GM12878 (cell line): ENCODE measurements at regions not wholly inside any gene's neighbourhood (a gene's known extent, or its start where the extent isn't known, plus 50 kb on each side); places are given as distances from the start of the nearest gene placed in this dataset.

Experiments used
- ATAC-seq: fragments of 200-7000 bp; cut with Tn5 transposase; 3 replicates; pipeline ENCODE4 v1.9.1; 2020; ENCODE audit warnings: mild to moderate bottlenecking, moderate library complexity
- BruUV-seq: library from RNA; stranded (reverse); fragments of 400-500 nt; replicated peaks from 2 replicates; lab custom pipeline; 2021; lab: Mats Ljungman, UMichigan
- CTCF ChIA-PET: fragments of 300-600 bp; sonication (Branson Sonifier 250); formaldehyde crosslinking; extraction: SDS; loops from one replicate; lab custom pipeline; 2021; ENCODE audit warnings: inconsistent platforms; lab: Yijun Ruan, JAX
- POLR2A ChIA-PET: fragments of 350-600 bp; formaldehyde crosslinking; extraction: SDS; loops from one replicate; lab custom pipeline; 2021; ENCODE audit warnings: inconsistent platforms; lab: Charles Lee
- RAD21 ChIA-PET: fragments of 300-600 bp; sonication (Branson Sonifier 250); formaldehyde crosslinking; loops from one replicate; lab custom pipeline; 2023; ENCODE audit warnings: antibody characterized with exemption; ENCODE audit not compliant: unreplicated experiment; lab: Charles Lee
- SMC1A ChIA-PET: fragments of 300-600 bp; sonication (Branson Sonifier 250); formaldehyde crosslinking; loops from one replicate; lab custom pipeline; 2023; ENCODE audit not compliant: unreplicated experiment, uncharacterized antibody; lab: Charles Lee
- DNase-seq: peaks from one replicate; pipeline ENCODE4 v3.0.0-alpha.2; 2011; ENCODE audit warnings: low read depth, low spot score
- FAIRE-seq: peaks from 3 replicates; lab custom pipeline; 2011; peaks lifted over from hg19 to GRCh38; lab: Jason Lieb, UNC
- H2AFZ ChIP-seq: 2 replicates; pipeline ENCODE4 v1.6.0; 2011; ENCODE audit warnings: low read depth, low read length, control low read depth; ENCODE audit not compliant: control insufficient read depth
- H3K27ac ChIP-seq: 2 replicates; pipeline ENCODE4 v1.5.1; 2011; ENCODE audit warnings: control low read depth; ENCODE audit not compliant: control insufficient read depth, insufficient read depth
- H3K27me3 ChIP-seq, 2 experiments: replicated peaks in 1 of 2; 2 replicates each; pipeline versions ENCODE4 v1.6.0 to v1.6.1; 2011; ENCODE audit warnings: low read length in 1 of 2; ENCODE audit not compliant: control insufficient read depth in 2 of 2, insufficient read depth in 2 of 2
- H3K36me3 ChIP-seq, 2 experiments: 2 replicates each; pipeline ENCODE4 v1.5.1; 2011; ENCODE audit warnings: low read length in 1 of 2; ENCODE audit not compliant: control insufficient read depth in 2 of 2, insufficient read depth in 2 of 2
- H3K4me1 ChIP-seq: 2 replicates; pipeline ENCODE4 v1.6.1; 2011; ENCODE audit warnings: mild to moderate bottlenecking, low read length, moderate library complexity, mixed read lengths; ENCODE audit not compliant: control insufficient read depth, insufficient read depth
- H3K4me2 ChIP-seq: 2 replicates; pipeline ENCODE4 v1.6.0; 2011; ENCODE audit warnings: control low read depth; ENCODE audit not compliant: control insufficient read depth, insufficient read depth
- H3K4me3 ChIP-seq: fragments of 200-600 bp; sonication (generic); 2 replicates; pipeline ENCODE4 v1.5.1; 2016
- H3K79me2 ChIP-seq: 2 replicates; pipeline ENCODE4 v1.6.0; 2011; ENCODE audit warnings: low read length; ENCODE audit not compliant: control insufficient read depth, insufficient read depth
- H3K9ac ChIP-seq: 2 replicates; pipeline ENCODE4 v1.8.0; 2011; ENCODE audit warnings: low read length, control low read depth, mixed read lengths; ENCODE audit not compliant: control insufficient read depth, insufficient read depth
- H3K9me3 ChIP-seq: replicated peaks from 3 replicates; pipeline ENCODE4 v1.5.1; 2011; ENCODE audit warnings: mild to moderate bottlenecking, low read length; ENCODE audit not compliant: control insufficient read depth, insufficient read depth
- H4K20me1 ChIP-seq: 2 replicates; pipeline ENCODE4 v1.6.0; 2011; ENCODE audit not compliant: control insufficient read depth, insufficient read depth
- JUND ChIP-seq: IDR thresholded peaks from 2 replicates; pipeline ENCODE4 v1.6.1; 2012; ENCODE audit warnings: low read depth, mild to moderate bottlenecking, low read length, improper control_type of control experiment, moderate library complexity
- KDM1A ChIP-seq: fragments of 200-600 bp; sonication (generic); IDR thresholded peaks from 2 replicates; pipeline ENCODE4 v1.6.1; 2016; ENCODE audit warnings: borderline replicate concordance
- POLR2AphosphoS5 ChIP-seq: IDR thresholded peaks from 2 replicates; pipeline ENCODE4 v1.6.1; 2011; ENCODE audit warnings: mild to moderate bottlenecking, low read length, inconsistent platforms
- SKIL ChIP-seq: fragments of 450-650 bp; IDR thresholded peaks from 2 replicates; pipeline ENCODE4 v1.6.1; 2017; ENCODE audit warnings: mild to moderate bottlenecking, low read depth, inconsistent platforms; ENCODE audit not compliant: poor library complexity, severe bottlenecking
- STAT1 ChIP-seq: fragments of 450-650 bp; conservative IDR thresholded peaks from 2 replicates; pipeline ENCODE4 v1.6.1; 2014; ENCODE audit warnings: antibody characterized with exemption, mild to moderate bottlenecking
- ZNF24 ChIP-seq: fragments of 450-650 bp; IDR thresholded peaks from 2 replicates; pipeline ENCODE4 v1.6.1; 2017; ENCODE audit warnings: antibody characterized with exemption, mild to moderate bottlenecking
- ZNF592 ChIP-seq: fragments of 450-650 bp; IDR thresholded peaks from 2 replicates; pipeline ENCODE4 v1.6.1; 2017; ENCODE audit warnings: mild to moderate bottlenecking, moderate library complexity
- WGBS: methylation state at CpG from one replicate; pipeline ENCODE4 v1.1.6; 2016; ENCODE audit warnings: low lambda C conversion rate; ENCODE audit not compliant: insufficient replicate concordance, insufficient coverage; ENCODE audit errors: missing lambda C conversion rate; 5-methylcytosine and 5-hydroxymethylcytosine counted together
- in situ Hi-C: fragments of 300-500 bp; cut with MboI; formaldehyde crosslinking; loops from 9 replicates; pipeline ENCODE4 v1.14.3; 2018; ENCODE audit warnings: mixed read lengths
- intact Hi-C: fragments of 100-400 bp; cut with micrococcal nuclease; formaldehyde crosslinking; loops from one replicate; pipeline ENCODE4 v1.14.2; 2022; ENCODE audit not compliant: unreplicated experiment

GRCh38 chr3:182413061-182413460 is 380.2 kb upstream of the ATP11B start:
- Histone ChIP-seq H2AFZ (no peak overlapping the region), H3K36me3 (no peaks in the 10 kb centered on the region), H3K9me3 (no peaks in the 10 kb centered on the region), H3K27me3 (peaks cover 2 to 3% of the 10 kb centered on the region in 2 experiments; a peak in 1 of 4 replicates), H3K4me2 (no peak overlapping the region), H3K9ac (no peak overlapping the region), H3K4me3 (no peak overlapping the region), H3K4me1 (no peaks in the 10 kb centered on the region), H3K79me2 (no peaks in the 10 kb centered on the region), H4K20me1 (no peaks in the 10 kb centered on the region), H3K27ac (no peak overlapping the region)
- TF ChIP-seq JUND (no peak), KDM1A (no peak), POLR2AphosphoS5 (no peak), SKIL (no peak), STAT1 (no peak)
- FAIRE-seq, result no peak
- no peak for ATAC-seq
- in situ Hi-C loops, result no loop called here
- ChIA-PET CTCF (interaction anchor here (1.1 kb wide), 1 partner anchor 11 kb away, joined by 5 read pairs; no protein-coding TSS in a partner anchor), RAD21 (no interaction called here), POLR2A (no interaction called here), SMC1A (interaction anchor here (1.6 kb wide), 1 partner anchor 10 kb away, joined by 6 read pairs; no protein-coding TSS in a partner anchor)
- WGBS, result 4% methylated on average over 1 of the region's 1 CpG
- no peak for DNase-seq
- no TSS peak for BruUV-seq
- intact Hi-C loops, result no loop called here

GRCh38 chr3:182413682-182414081 is 379.6 kb upstream of the ATP11B start:
- ATAC-seq, result no peak
- H2AFZ ChIP-seq, result no peak overlapping the region
- TF ChIP-seq ZNF24 (no peak), ZNF592 (no peak)

More at GRCh38 chr3:182413682-182414081, 379.6 kb upstream of the ATP11B start:
- ChIA-PET SMC1A (interaction anchor here (1.6 kb wide), 1 partner anchor 10 kb away, joined by 6 read pairs; no protein-coding TSS in a partner anchor), RAD21 (no interaction called here), CTCF (interaction anchor here (1.1 kb wide), 1 partner anchor 11 kb away, joined by 5 read pairs; no protein-coding TSS in a partner anchor), POLR2A (no interaction called here)
- Histone ChIP-seq H4K20me1 (no peaks in the 10 kb centered on the region), H3K9ac (no peak overlapping the region), H3K4me3 (no peak overlapping the region), H3K36me3 (no peaks in the 10 kb centered on the region), H3K4me2 (no peak overlapping the region), H3K27me3 (peaks cover 2 to 3% of the 10 kb centered on the region in 2 experiments; a peak in 1 of 4 replicates), H3K4me1 (no peaks in the 10 kb centered on the region), H3K27ac (no peak overlapping the region), H3K9me3 (no peaks in the 10 kb centered on the region), H3K79me2 (no peaks in the 10 kb centered on the region)
- 8% methylated on average over 1 of the region's 1 CpG for WGBS
- DNase-seq (no peak), FAIRE-seq (no peak)
- intact Hi-C loops, result no loop called here
- BruUV-seq, result no TSS peak
- in situ Hi-C loops, result no loop called here
